ENCODE measurements at regions not wholly inside any gene's neighbourhood (a gene's known extent, or its start where the extent isn't known, plus 50 kb on each side); places are given as distances from the start of the nearest gene placed in this dataset.

DNA sequence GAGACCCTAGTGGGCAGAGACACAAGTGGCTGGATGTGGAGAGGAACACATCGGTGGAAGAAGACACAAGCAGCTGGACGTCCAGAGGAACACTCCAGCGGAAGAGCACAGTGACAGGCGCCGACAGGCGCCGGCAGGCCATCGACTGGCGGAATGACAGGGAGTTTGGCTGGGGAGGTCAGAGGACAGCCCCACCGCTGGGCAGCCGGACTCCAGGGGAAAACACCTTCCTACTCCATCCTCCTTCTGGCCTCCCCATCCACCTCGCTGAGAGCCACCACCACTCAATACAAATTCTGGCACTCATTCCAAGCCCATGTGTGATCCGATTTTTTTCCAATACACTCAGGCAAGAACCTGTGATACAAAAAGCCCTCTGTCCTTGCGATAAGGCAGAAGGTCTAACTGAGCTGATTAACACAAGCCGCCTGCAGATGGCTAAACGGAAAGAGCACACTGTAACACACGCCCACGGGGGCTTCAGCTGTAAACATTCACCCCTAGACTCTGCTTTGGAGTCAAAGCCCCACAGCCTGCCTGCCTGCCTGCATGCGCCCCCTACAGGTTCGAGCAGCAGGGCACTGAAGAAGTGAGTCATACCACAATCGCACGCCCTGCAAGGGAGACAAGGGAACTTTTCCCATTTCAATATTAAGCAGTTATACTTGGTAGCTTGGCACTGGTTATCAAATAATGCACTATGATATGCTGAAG lies 50.2 kb upstream of the LRP1B start:
- no peak for DNase-seq (ENCODE audit: extremely low read depth, low read depth, low spot score)

Data from glomerular endothelial cell (primary cell).